ENCODE measurements at regions not wholly inside any gene's neighbourhood (a gene's known extent, or its start where the extent isn't known, plus 50 kb on each side); places are given as distances from the start of the nearest gene placed in this dataset.

GRCh38 chr11:113579292-113579940, 104.2 kb upstream of the DRD2 start:
- no peak for DNase-seq

- no peak for DNase-seq
These were observed 103.6 kb upstream of the DRD2 start for GRCh38 chr11:113578715-113579250.

DNA sequence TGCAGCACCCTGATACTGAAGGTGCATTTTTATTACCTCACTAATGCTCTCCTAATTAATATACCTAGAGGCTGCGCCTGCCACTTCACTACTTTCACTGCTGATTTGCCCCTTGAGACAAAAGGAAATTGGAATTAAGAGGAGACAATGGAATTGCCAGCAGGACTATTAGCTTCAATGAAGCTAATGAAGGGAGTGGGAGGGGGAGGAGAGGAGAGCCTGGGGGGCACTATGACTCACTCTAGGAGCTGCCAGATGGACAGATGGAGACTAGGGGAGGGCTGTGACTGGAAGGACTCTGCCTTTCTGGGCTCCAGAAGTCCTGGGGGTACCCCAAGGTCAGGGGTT, 102.8 kb upstream of the DRD2 start:
- no peak for DNase-seq

GRCh38 chr11:113577356-113578032, 102.3 kb upstream of the DRD2 start:
- DNase-seq: no peak

DNA sequence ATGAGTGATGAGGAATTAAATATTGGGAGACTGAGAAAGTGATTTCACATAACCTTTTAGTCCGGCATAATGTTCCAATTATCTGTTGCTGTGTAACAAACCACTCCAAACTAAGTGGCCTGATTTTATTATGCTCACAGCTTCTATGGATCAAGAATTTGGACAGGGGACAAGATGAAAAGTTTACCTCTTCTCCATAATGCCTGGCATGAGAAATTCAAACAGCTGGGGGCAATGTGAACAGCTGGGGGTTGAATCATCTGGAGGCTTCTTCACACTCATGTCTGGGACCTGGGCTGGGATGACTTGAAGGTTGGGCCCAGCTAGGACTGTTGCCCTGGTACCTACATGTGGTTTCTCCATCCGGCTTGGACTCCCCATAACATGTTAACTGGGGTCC, 99.4 kb upstream of the DRD2 start:
- DNase-seq: no peak

DNA sequence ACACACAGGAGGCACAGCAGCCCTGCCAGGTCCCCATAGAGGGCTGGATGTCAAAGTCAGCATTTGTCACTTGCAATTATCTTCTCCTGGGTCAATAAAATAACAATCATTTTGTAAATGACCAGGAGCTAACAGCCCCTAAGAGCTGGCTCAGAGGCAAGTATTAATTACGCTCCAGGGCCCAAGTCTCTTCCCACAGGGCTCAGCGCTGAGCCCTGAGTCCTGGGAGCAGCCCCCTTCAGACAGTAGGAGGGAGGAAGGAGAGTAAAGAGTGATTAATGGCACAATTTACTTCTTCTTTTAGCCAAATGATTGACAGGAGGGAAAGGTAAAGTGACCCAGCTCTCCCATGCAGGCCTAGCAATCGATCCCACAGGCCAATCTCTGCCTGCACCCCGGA, 99.0 kb upstream of the DRD2 start:
- DNase-seq: no peak

DNA sequence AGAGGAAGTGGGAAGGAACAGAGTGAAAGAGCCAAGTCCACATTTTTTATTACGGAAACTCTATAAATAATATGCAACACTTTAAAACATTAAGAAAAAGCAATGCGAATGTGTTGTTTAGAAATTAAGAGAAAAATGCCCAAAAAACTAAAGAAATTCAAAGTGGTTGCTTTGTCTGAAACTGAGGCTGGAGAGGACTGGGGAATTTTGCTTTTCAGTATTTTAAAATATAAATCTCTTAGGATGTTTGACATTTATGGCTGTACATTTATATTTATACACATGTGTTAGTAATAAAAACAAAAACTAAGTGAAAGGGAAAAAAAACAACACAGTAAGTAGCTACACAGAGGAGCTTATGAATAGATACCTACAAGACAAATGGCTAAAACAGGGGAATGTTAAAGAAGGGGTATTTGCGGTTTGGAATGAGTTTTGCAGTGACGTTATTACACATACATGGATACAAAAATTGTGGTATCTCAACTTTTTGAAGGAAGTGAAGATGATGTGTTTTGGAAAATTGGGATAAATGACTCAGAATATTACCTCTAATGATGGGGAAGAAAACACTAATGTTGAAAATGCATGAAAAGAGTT, 97.0 kb upstream of the DRD2 start:
- DNase-seq: no peak

- DNase-seq: no peak
These were observed 96.3 kb upstream of the DRD2 start for GRCh38 chr11:113571531-113571930.

DNA sequence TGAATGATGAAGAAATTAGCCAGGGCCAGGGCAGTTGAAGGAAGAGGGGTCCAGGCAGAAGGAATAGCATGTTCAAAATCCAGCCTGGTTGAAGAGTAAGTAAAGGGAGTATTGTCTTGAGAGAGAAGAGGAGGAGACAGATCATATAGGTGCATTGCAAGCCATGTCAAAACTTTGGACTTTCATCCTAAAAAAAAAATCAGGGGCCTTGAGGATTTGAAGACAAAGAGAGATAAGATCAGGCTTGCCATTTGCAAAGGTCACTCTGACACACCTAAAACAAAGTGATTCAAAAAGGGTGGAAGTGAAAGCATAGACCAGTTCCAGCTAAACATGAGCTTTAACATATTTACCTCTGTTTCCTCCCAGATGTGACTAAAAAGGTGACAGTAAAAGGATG, 95.7 kb upstream of the DRD2 start:
- DNase-seq: no peak

- DNase-seq: no peak
These were observed 94.2 kb upstream of the DRD2 start for GRCh38 chr11:113569391-113569790.

DNA sequence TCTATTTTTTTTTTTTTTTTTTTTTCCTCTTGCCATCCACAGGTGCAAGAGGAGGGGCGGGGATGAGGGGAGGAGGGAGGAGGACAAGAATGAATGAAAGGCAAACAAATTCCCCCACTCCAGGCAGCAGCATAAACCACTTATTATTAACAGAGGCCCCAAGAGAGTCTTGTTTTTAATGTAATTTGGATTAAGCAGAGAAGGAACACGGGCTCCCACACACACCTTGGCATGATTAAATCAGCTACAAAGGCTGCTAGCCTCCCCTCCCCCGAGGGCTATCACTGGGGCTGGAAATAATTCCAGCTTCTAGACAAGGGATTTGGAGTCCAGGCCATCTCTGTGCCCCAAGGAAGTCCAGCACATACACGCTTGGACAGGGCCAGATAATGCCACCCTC, 93.4 kb upstream of the DRD2 start:
- DNase-seq: no peak

DNA sequence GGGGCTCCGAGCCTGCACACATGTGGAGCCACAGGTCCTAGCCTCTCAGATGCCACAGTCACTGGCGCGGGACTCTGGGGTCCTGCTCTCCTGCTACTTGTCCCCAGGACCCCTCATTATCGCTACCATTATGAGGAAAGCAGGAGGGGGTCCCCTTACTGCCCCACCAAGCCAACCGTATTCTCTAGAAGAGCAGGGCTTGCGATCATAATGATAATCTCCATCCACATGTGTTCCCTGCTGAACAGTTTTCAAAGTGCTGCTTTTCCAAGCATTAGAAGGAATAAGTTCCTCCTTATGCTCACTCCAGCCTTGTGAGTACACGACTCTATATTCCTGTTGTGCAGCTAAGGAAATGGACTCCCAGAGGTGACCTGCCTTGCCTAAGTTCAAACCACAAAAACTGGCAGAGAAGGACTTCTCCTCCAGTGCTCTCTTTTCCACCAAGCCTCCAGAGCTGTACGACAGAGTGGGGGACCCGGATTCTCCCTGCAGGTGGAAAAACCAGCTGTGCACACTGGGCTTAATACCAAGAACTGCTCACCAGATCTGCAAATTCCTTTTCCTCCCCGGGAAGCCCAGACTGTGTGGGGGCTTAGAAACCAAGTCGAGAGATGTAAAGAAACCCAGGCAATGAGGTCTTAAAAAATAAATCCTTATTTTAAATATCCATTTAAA, 92.8 kb upstream of the DRD2 start:
- DNase-seq: no peak

- DNase-seq: no peak
These were observed 91.9 kb upstream of the DRD2 start for GRCh38 chr11:113567097-113567496.

GRCh38 chr11:113564527-113565130, 89.4 kb upstream of the DRD2 start:
- DNase-seq: no peak

- no peak for DNase-seq
These were observed 88.7 kb upstream of the DRD2 start for GRCh38 chr11:113563766-113564526.

GRCh38 chr11:113562981-113563461, 87.8 kb upstream of the DRD2 start:
- no peak for DNase-seq

DNA sequence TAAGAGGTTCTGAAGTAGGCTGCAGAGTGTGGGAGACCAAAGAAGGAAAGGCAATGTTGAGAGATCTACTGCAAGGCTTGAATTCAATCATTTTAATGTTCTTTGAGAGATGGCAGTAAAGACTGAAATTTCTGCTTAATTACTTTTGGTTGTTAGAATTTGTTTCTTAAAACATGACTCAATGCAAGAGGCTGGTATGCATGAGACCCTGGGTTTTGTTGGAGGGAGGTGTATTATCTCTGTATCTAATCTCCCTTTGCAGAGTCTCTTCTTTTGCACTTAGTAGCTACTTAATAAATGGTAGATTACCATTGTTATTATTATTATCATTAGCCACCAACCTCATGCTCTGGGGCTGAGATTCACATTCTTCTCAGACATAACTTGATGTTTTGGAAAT, 87.4 kb upstream of the DRD2 start:
- no peak for DNase-seq

DNA sequence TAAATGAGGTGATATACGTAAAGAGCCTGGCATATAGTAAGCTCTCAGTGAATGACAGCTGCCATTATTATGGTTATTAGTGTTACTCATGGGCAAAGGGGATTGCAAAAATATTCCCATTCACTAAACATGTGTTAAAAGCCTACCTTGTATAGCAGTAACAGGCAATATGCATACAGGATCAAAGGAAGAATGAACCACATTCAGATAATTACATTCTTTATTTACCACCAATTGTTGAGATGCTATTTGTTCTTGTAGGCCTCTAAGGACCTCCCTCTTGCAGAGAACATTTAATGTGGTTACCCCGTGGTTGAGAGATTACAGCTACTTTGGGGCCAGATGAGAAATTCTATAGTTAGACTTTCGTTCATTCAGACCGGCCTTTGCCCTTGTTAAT, 82.7 kb upstream of the DRD2 start:
- DNase-seq: no peak

DNA sequence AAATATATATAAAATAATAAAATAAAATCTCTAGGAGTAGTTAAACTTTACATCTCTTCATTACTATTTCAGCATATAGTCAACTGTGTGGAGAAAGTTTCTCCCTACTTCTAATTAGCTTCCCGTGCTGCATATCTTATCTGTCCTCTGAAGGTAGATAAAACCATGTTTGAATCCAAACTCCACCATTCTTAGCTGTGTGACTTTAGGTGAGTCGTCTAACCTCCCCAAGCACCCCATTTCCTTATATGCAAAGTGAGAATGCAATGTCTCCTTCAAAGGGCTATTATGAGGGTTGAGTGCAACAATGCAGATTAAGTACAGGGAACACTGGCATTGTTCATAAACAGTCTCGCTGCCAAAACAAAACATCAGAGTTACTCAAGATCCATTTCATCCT, 80.8 kb upstream of the DRD2 start:
- DNase-seq: no peak

DNA sequence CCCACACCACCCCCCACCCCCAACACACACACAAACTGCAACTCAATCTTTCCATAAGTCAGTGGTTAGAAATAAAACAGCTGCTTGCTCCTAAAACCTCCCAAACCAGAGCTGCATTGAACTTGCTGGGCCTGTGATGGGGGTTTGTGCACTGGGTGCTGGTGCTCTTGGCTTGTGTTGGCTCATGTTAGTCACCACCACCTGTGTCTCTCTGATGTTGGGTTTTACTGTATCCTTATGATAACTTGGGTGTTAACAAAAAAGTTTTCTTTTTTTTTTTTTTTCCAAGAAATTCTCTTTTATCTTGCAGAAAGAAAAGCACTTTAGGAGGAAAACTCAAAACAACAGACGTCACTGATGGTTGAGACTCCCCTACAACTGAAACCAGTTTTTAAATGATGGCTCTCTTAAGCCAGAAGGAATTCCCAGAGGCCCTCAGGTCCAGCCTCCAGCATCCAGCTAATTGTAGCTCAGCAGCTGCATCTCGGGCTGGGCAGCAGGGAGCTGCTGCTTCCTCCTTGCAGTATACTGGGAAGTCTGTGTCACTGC, 79.9 kb upstream of the DRD2 start:
- DNase-seq: no peak

- no peak for DNase-seq
These were observed 79.3 kb upstream of the DRD2 start for GRCh38 chr11:113554526-113554925.

- DNase-seq: no peak
These were observed 78.7 kb upstream of the DRD2 start for GRCh38 chr11:113553915-113554314.
